Smooth muscle cell (in vitro differentiated cells): ENCODE measurements at regions not wholly inside any gene's neighbourhood (a gene's known extent, or its start where the extent isn't known, plus 50 kb on each side); places are given as distances from the start of the nearest gene placed in this dataset.

Experiments
- DNase-seq: peaks from one replicate; lab custom pipeline; 2025; ENCODE audit not compliant: unreplicated experiment; lab: John Stamatoyannopoulos, UW
- H2AFZ ChIP-seq: fragments of 200-600 bp; sonication (generic); 2 replicates; pipeline ENCODE4 v1.6.0; 2016; ENCODE audit warnings: antibody characterized with exemption, low read depth, mild to moderate bottlenecking
- H3F3A ChIP-seq: fragments of 200-600 bp; sonication (generic); 2 replicates; pipeline ENCODE4 v1.6.0; 2017; ENCODE audit warnings: antibody characterized with exemption, low read depth
- H3K27ac ChIP-seq: fragments of 200-600 bp; sonication (generic); 2 replicates; pipeline ENCODE4 v1.5.1; 2016; ENCODE audit warnings: low read depth, mild to moderate bottlenecking
- H3K27me3 ChIP-seq: fragments of 200-600 bp; sonication (generic); 2 replicates; pipeline ENCODE4 v1.6.1; 2016; ENCODE audit warnings: low read depth, mild to moderate bottlenecking
- H3K36me3 ChIP-seq: fragments of 200-600 bp; sonication (generic); 2 replicates; pipeline ENCODE4 v1.5.1; 2016; ENCODE audit warnings: low read depth
- H3K4me1 ChIP-seq: fragments of 200-600 bp; sonication (generic); 2 replicates; pipeline ENCODE4 v1.5.1; 2016; ENCODE audit warnings: low read depth
- H3K4me2 ChIP-seq: fragments of 200-600 bp; sonication (generic); 2 replicates; pipeline ENCODE4 v1.6.0; 2016; ENCODE audit warnings: mild to moderate bottlenecking
- H3K4me3 ChIP-seq: fragments of 200-600 bp; sonication (generic); 2 replicates; pipeline ENCODE4 v1.5.1; 2016; ENCODE audit warnings: mild to moderate bottlenecking
- H3K79me2 ChIP-seq: fragments of 200-600 bp; sonication (generic); 2 replicates; pipeline ENCODE4 v1.6.0; 2016; ENCODE audit warnings: low read depth, mild to moderate bottlenecking
- H3K9ac ChIP-seq: fragments of 200-600 bp; sonication (generic); 2 replicates; pipeline ENCODE4 v1.6.0; 2016; ENCODE audit warnings: low read depth
- H3K9me3 ChIP-seq: fragments of 200-600 bp; sonication (generic); replicated peaks from 2 replicates; pipeline ENCODE4 v1.5.1; 2016; ENCODE audit warnings: low read depth
- H4K20me1 ChIP-seq: fragments of 200-600 bp; sonication (generic); 2 replicates; pipeline ENCODE4 v1.6.0; 2016; ENCODE audit warnings: low read depth
- WGBS: methylation state at CpG from one replicate; pipeline ENCODE4 v1.1.7; 2016; ENCODE audit warnings: low lambda C conversion rate; 5-methylcytosine and 5-hydroxymethylcytosine counted together
- TF ChIP-seq, protein P1 (sequence below): fragments of 200-600 bp; sonication (generic); IDR thresholded peaks from 2 replicates; pipeline ENCODE4 v1.5.1; 2017; ENCODE audit warnings: borderline replicate concordance, mild to moderate bottlenecking, antibody characterized with exemption; ENCODE audit not compliant: insufficient read depth, poor library complexity, severe bottlenecking

DNA sequence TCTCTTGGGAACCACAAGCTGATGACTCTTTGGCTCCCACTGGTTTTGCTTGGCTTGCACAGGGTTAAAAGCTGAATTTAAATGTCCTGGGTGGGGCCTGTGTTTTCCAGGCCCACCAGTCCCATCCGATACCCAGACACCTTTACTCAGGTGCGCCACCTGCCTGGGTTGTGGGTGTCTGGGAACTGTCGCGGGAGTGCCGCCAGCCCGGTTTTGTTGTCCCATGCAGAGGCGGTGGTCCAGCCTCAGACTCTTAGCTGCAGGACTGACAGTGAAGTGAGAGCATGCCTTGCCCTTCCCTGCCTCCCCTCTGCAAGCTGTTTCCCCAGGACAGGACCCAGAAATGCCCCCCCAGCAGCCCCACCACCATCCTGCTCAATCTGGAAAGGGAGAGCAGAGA, 255.6 kb upstream of the ZNF32 start:
- H3K9ac ChIP-seq, result no peak overlapping the region
- TF ChIP-seq, protein P1, sequence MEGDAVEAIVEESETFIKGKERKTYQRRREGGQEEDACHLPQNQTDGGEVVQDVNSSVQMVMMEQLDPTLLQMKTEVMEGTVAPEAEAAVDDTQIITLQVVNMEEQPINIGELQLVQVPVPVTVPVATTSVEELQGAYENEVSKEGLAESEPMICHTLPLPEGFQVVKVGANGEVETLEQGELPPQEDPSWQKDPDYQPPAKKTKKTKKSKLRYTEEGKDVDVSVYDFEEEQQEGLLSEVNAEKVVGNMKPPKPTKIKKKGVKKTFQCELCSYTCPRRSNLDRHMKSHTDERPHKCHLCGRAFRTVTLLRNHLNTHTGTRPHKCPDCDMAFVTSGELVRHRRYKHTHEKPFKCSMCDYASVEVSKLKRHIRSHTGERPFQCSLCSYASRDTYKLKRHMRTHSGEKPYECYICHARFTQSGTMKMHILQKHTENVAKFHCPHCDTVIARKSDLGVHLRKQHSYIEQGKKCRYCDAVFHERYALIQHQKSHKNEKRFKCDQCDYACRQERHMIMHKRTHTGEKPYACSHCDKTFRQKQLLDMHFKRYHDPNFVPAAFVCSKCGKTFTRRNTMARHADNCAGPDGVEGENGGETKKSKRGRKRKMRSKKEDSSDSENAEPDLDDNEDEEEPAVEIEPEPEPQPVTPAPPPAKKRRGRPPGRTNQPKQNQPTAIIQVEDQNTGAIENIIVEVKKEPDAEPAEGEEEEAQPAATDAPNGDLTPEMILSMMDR, result no peak
- H4K20me1 ChIP-seq, result no peaks in the 10 kb centered on the region
- H3K4me3 ChIP-seq, result no peak overlapping the region
- no peak overlapping the region for H2AFZ ChIP-seq
- no peaks in the 10 kb centered on the region for H3K36me3 ChIP-seq
- peaks cover 9% of the 10 kb centered on the region for H3K27me3 ChIP-seq
- no peak overlapping the region for H3K4me2 ChIP-seq
- H3K79me2 ChIP-seq, result no peaks in the 10 kb centered on the region
- WGBS, result 71% methylated on average over 7 of the region's 7 CpGs
- no peaks in the 10 kb centered on the region for H3K9me3 ChIP-seq
- H3F3A ChIP-seq, result no peaks in the 10 kb centered on the region
- H3K4me1 ChIP-seq, result no peaks in the 10 kb centered on the region
- no peak for DNase-seq
- H3K27ac ChIP-seq, result no peak overlapping the region

DNA sequence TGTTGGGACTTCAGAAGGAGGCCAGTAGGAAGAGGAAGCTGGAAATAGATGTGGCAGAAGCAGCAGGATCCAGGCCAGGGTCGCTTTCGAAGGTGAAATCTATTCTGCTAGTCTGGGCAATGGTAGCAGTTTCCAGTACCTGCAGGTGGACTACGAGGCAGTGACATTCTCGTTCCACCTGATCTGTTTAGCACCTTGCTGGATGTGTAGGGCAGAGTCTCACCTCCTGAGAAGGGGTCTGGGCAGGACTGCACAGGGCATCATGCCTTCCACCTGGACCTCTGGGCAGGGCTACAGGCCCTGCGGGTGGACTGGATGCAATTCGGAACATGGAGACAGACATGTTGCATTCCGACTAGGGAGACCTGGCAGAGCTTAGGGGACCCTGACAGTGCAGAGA, 254.8 kb upstream of the ZNF32 start:
- TF ChIP-seq, protein P1, result no peak
- H2AFZ ChIP-seq, result no peak overlapping the region
- H3F3A ChIP-seq, result no peaks in the 10 kb centered on the region
- H3K9ac ChIP-seq, result no peak overlapping the region
- H3K4me1 ChIP-seq, result no peaks in the 10 kb centered on the region
- H3K36me3 ChIP-seq, result no peaks in the 10 kb centered on the region
- 86% methylated on average over 7 of the region's 7 CpGs for WGBS
- H3K9me3 ChIP-seq, result no peaks in the 10 kb centered on the region
- DNase-seq, result no peak
- no peaks in the 10 kb centered on the region for H4K20me1 ChIP-seq
- no peak overlapping the region for H3K4me3 ChIP-seq
- H3K27ac ChIP-seq, result no peak overlapping the region
- no peaks in the 10 kb centered on the region for H3K79me2 ChIP-seq
- H3K4me2 ChIP-seq, result no peak overlapping the region
- peaks cover 9% of the 10 kb centered on the region for H3K27me3 ChIP-seq

DNA sequence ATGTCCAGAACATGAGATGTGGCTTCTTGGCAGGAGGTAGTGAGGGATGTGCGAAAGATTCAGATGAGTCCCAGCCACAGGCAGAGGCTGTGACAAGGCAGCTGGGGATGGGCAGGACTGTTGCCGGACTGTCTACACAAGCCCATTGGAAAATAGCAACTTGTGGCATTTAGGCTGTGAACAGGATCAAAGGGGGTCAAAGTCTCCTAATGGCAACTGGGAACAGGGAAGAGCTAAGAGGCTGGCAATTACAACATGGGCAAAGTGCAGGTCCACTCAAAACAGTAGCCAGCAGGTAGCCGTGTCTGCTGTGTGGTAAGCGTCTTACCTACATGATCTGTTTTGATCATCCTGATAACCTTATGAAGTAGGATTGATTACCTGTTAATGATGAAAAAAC, 254.2 kb upstream of the ZNF32 start:
- Histone ChIP-seq H3K4me2 (no peak overlapping the region), H2AFZ (no peak overlapping the region), H3K9me3 (no peaks in the 10 kb centered on the region), H3K4me3 (no peak overlapping the region), H3K27me3 (peaks cover 9% of the 10 kb centered on the region), H3K9ac (no peak overlapping the region), H3K79me2 (no peaks in the 10 kb centered on the region), H3K4me1 (no peaks in the 10 kb centered on the region), H4K20me1 (no peaks in the 10 kb centered on the region), H3K36me3 (no peaks in the 10 kb centered on the region), H3F3A (no peaks in the 10 kb centered on the region), H3K27ac (no peak overlapping the region)
- WGBS, result 97% methylated on average over 4 of the region's 4 CpGs
- DNase-seq, result no peak
- TF ChIP-seq, protein P1, result no peak

DNA sequence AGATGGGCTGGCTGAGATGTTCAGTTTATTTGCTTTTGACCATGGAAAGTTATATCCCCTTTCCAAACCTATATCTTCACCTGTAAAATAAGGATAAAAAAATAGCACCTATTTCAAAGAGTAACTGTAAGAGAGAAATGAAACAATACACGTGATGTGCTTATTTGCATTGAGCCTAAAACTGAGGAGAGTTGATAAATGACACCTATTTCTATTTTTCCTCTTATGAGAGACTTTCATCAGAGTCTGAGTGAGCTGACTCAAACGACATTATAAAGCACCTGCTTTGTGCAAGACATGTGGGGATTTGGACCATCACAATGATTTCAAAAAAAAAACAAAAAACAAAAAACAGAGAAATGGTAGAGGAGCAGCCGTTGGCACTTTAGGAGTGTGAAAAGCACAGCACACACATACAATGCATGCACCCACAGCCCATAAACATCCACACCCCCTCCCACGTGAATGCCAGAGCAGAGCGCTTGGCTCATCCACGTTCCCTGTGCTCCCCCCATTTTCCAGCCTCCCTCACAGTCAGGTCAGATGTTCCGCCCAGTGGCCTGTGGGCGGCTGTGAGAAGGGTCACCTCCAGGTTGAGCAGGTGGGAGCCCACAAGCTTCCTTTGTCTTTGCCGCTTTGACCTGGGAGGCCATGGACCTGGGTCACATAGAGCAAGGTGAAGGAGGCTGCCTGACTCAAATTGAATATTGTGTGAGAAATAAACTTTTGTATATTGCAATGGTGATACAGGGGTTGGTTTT, 253.2 kb upstream of the ZNF32 start:
- WGBS, result 86% methylated on average over 9 of the region's 9 CpGs

More for the DNA sequence above, 253.2 kb upstream of the ZNF32 start:
- Histone ChIP-seq H3K79me2 (no peaks in the 10 kb centered on the region), H2AFZ (no peak overlapping the region), H3K4me1 (no peaks in the 10 kb centered on the region), H3K27ac (no peak overlapping the region), H3K4me2 (no peak overlapping the region), H3F3A (no peaks in the 10 kb centered on the region), H3K36me3 (no peaks in the 10 kb centered on the region), H4K20me1 (no peaks in the 10 kb centered on the region), H3K9me3 (no peaks in the 10 kb centered on the region), H3K4me3 (no peak overlapping the region), H3K9ac (no peak overlapping the region), H3K27me3 (peaks cover 9% of the 10 kb centered on the region)
- TF ChIP-seq, protein P1, result no peak
- no peak for DNase-seq
